Neural cell (in vitro differentiated cells): ENCODE measurements at regions not wholly inside any gene's neighbourhood (a gene's known extent, or its start where the extent isn't known, plus 50 kb on each side); places are given as distances from the start of the nearest gene placed in this dataset.

Source experiments
- H2AFZ ChIP-seq: fragments of 200-600, 300-800 bp; sonication (generic), shearing (Covaris generic); 2 replicates; pipeline ENCODE4 v1.6.0; 2014; ENCODE audit warnings: low read depth, mild to moderate bottlenecking, antibody characterized with exemption, low read length, moderate library complexity
- H3F3A ChIP-seq: fragments of 200-600 bp; shearing (Covaris generic); 2 replicates; pipeline ENCODE4 v1.6.1; 2016; ENCODE audit warnings: mild to moderate bottlenecking, moderate library complexity, mixed read lengths, antibody characterized with exemption, low read length; ENCODE audit not compliant: insufficient read depth, poor library complexity, severe bottlenecking
- H3K27ac ChIP-seq: fragments of 200-600, 300-800 bp; sonication (generic), shearing (Covaris generic); 2 replicates; pipeline ENCODE4 v1.5.1; 2014; ENCODE audit warnings: mild to moderate bottlenecking, low read length, moderate library complexity
- H3K27me3 ChIP-seq: fragments of 300-800, 200-600 bp; sonication (generic), shearing (Covaris generic); 2 replicates; pipeline ENCODE4 v1.6.0; 2014; ENCODE audit warnings: mild to moderate bottlenecking, low read depth, low read length, moderate library complexity; ENCODE audit not compliant: insufficient read depth
- H3K36me3 ChIP-seq: fragments of 300-800, 200-600 bp; sonication (generic), shearing (Covaris generic); 2 replicates; pipeline ENCODE4 v1.5.1; 2014; ENCODE audit warnings: mild to moderate bottlenecking, antibody characterized with exemption, low read length, moderate library complexity; ENCODE audit not compliant: insufficient read depth
- H3K4me2 ChIP-seq: fragments of 300-800, 200-600 bp; sonication (generic), shearing (Covaris generic); 2 replicates; pipeline ENCODE4 v1.6.0; 2014; ENCODE audit warnings: mild to moderate bottlenecking, low read length
- H3K4me3 ChIP-seq: fragments of 300-800, 200-600 bp; sonication (generic), shearing (Covaris generic); 2 replicates; pipeline ENCODE4 v1.5.1; 2014; ENCODE audit warnings: mild to moderate bottlenecking, low read length, moderate library complexity
- H3K79me2 ChIP-seq: fragments of 200-600 bp; shearing (Covaris generic); replicated peaks from 2 replicates; pipeline ENCODE4 v1.6.0; 2014; ENCODE audit warnings: mild to moderate bottlenecking, low read length, moderate library complexity; ENCODE audit not compliant: insufficient read depth
- H3K9ac ChIP-seq: fragments of 300-800, 200-600 bp; sonication (generic), shearing (Covaris generic); 2 replicates; pipeline ENCODE4 v1.6.1; 2016; ENCODE audit warnings: mild to moderate bottlenecking, low read length, mixed read lengths
- H3K9me2 ChIP-seq: fragments of 200-600 bp; shearing (Covaris generic); 2 replicates; pipeline ENCODE4 v1.6.1; 2016; ENCODE audit warnings: mild to moderate bottlenecking, low read length, mixed read lengths; ENCODE audit not compliant: insufficient read depth
- H3K9me3 ChIP-seq: fragments of 200-600, 300-800 bp; sonication (generic), shearing (Covaris generic); 2 replicates; pipeline ENCODE4 v1.6.1; 2016; ENCODE audit warnings: mild to moderate bottlenecking, mixed run types, low read length, moderate library complexity, mixed read lengths
- H4K20me1 ChIP-seq: fragments of 200-600 bp; shearing (Covaris generic); 2 replicates; pipeline ENCODE4 v1.6.1; 2016; ENCODE audit warnings: mild to moderate bottlenecking, mixed run types; ENCODE audit not compliant: insufficient read depth
- CTCF ChIP-seq: fragments of 450-650 bp; IDR thresholded peaks from 2 replicates; pipeline ENCODE4 v1.5.1; 2014; ENCODE audit warnings: antibody characterized with exemption, mild to moderate bottlenecking, moderate library complexity; ENCODE audit not compliant: poor library complexity, severe bottlenecking
- EP300 ChIP-seq: fragments of 450-650 bp; conservative IDR thresholded peaks from 2 replicates; pipeline ENCODE4 v1.6.1; 2014; ENCODE audit warnings: antibody characterized with exemption, mild to moderate bottlenecking, moderate library complexity; ENCODE audit not compliant: poor library complexity, severe bottlenecking
- EZH2 ChIP-seq: fragments of 200-600, 300-800 bp; shearing (Covaris generic), sonication (generic); IDR thresholded peaks from 2 replicates; pipeline ENCODE4 v1.6.1; 2014; ENCODE audit warnings: antibody characterized with exemption, low read length, borderline replicate concordance, mild to moderate bottlenecking; ENCODE audit not compliant: insufficient read depth, poor library complexity, severe bottlenecking
- MXI1 ChIP-seq: fragments of 450-650 bp; conservative IDR thresholded peaks from 2 replicates; pipeline ENCODE4 v1.6.1; 2014; ENCODE audit warnings: antibody characterized with exemption, mild to moderate bottlenecking; ENCODE audit not compliant: poor library complexity, severe bottlenecking
- POLR2AphosphoS5 ChIP-seq: IDR thresholded peaks from 2 replicates; pipeline ENCODE4 v1.6.1; 2012
- RAD21 ChIP-seq: fragments of 450-650 bp; conservative IDR thresholded peaks from 2 replicates; pipeline ENCODE4 v1.6.1; 2014; ENCODE audit warnings: antibody characterized with exemption, mild to moderate bottlenecking, moderate library complexity
- REST ChIP-seq: IDR thresholded peaks from 2 replicates; pipeline ENCODE4 v1.6.1; 2012; ENCODE audit warnings: borderline replicate concordance
- SMC3 ChIP-seq: fragments of 450-650 bp; conservative IDR thresholded peaks from 2 replicates; pipeline ENCODE4 v1.6.1; 2014; ENCODE audit warnings: antibody characterized with exemption, mild to moderate bottlenecking, moderate library complexity; ENCODE audit not compliant: poor library complexity
- TAF1 ChIP-seq: IDR thresholded peaks from 2 replicates; pipeline ENCODE4 v1.6.1; 2012; ENCODE audit warnings: low read depth

- no peak overlapping the region for H3K4me3 ChIP-seq
- no peaks in the 10 kb centered on the region for H3K9me3 ChIP-seq
- H3K27ac ChIP-seq = no peak overlapping the region
- H3K27me3 ChIP-seq = no peaks in the 10 kb centered on the region
- no peak overlapping the region for H3K4me2 ChIP-seq
- no peaks in the 10 kb centered on the region for H3K9me2 ChIP-seq
- H3F3A ChIP-seq = no peaks in the 10 kb centered on the region
- H4K20me1 ChIP-seq = no peaks in the 10 kb centered on the region
- no peak overlapping the region for H3K9ac ChIP-seq
- no peak for TF ChIP-seq SMC3
- no peak for TF ChIP-seq POLR2AphosphoS5
- no peak for TF ChIP-seq EZH2
- no peak for TF ChIP-seq CTCF
- no peak overlapping the region for H2AFZ ChIP-seq
- H3K36me3 ChIP-seq = no peaks in the 10 kb centered on the region
- H3K79me2 ChIP-seq = no peaks in the 10 kb centered on the region
These were observed 104.6 kb upstream of the SLC14A2 start for GRCh38 chr18:45510656-45511055.

DNA sequence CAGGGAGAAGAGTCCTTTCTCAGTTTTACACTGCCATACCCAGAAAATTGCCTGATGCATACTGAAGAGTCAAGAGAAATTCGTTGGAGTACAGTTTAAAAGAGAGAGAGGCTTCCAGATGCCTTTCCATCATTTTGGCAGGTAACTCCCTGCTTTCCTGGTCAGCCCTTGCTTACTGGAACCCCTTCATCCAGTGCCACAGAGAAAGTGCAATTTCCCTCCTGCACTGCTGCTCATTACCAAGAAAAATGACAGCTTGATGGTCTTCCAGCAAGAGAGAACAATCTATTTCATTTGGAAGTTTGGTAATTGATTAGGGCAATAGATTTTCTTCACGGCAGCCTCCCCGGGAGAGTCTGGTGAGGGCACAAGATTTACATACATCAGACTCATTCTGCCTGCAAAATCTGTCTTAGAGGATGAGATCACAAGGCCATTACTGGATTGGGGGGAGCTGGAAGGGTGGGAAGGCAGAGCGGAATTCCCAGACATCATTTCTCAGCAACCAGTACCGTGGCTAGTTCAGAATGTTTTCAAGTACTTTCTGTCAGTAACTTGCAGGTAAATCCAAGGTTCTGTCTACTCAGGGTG, 102.8 kb upstream of the SLC14A2 start:
- Histone ChIP-seq H4K20me1 (no peaks in the 10 kb centered on the region), H3K9me2 (no peaks in the 10 kb centered on the region), H3K27ac (no peak overlapping the region), H3F3A (no peaks in the 10 kb centered on the region), H3K4me2 (no peak overlapping the region), H2AFZ (no peak overlapping the region), H3K36me3 (no peaks in the 10 kb centered on the region), H3K4me3 (no peak overlapping the region), H3K9me3 (no peaks in the 10 kb centered on the region), H3K9ac (no peak overlapping the region), H3K79me2 (no peaks in the 10 kb centered on the region), H3K27me3 (no peaks in the 10 kb centered on the region)
- TF ChIP-seq REST (no peak), SMC3 (no peak), RAD21 (no peak), TAF1 (no peak), MXI1 (no peak), EZH2 (no peak), CTCF (no peak), POLR2AphosphoS5 (no peak), EP300 (no peak)
